22Rv1 (cell line): ENCODE measurements at regions not wholly inside any gene's neighbourhood (a gene's known extent, or its start where the extent isn't known, plus 50 kb on each side); places are given as distances from the start of the nearest gene placed in this dataset.

Experiments
- ZFX ChIP-seq: fragments of 450-650 bp; IDR thresholded peaks from 2 replicates; pipeline ENCODE4 v1.6.1; 2017; ENCODE audit warnings: antibody characterized with exemption, borderline replicate concordance
- TF ChIP-seq, protein P1 (sequence below): fragments of 450-650 bp; IDR thresholded peaks from 2 replicates; pipeline ENCODE4 v1.5.1; 2017; ENCODE audit warnings: mild to moderate bottlenecking

- TF ChIP-seq, protein P1, sequence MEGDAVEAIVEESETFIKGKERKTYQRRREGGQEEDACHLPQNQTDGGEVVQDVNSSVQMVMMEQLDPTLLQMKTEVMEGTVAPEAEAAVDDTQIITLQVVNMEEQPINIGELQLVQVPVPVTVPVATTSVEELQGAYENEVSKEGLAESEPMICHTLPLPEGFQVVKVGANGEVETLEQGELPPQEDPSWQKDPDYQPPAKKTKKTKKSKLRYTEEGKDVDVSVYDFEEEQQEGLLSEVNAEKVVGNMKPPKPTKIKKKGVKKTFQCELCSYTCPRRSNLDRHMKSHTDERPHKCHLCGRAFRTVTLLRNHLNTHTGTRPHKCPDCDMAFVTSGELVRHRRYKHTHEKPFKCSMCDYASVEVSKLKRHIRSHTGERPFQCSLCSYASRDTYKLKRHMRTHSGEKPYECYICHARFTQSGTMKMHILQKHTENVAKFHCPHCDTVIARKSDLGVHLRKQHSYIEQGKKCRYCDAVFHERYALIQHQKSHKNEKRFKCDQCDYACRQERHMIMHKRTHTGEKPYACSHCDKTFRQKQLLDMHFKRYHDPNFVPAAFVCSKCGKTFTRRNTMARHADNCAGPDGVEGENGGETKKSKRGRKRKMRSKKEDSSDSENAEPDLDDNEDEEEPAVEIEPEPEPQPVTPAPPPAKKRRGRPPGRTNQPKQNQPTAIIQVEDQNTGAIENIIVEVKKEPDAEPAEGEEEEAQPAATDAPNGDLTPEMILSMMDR: no peak
- no peak for TF ChIP-seq ZFX
Observed at GRCh38 chr2:215879977-215880940, 133.1 kb downstream of the MREG start.
